ENCODE measurements at regions not wholly inside any gene's neighbourhood (a gene's known extent, or its start where the extent isn't known, plus 50 kb on each side); places are given as distances from the start of the nearest gene placed in this dataset.

GRCh38 chr6:47094241-47094925 is 52.3 kb upstream of the ADGRF1 start:
- Histone ChIP-seq H3K4me1 (ENCODE audit: low read depth) (no peaks in the 10 kb centered on the region), H3K27ac (no peak overlapping the region), H3K4me3 (no peak overlapping the region), H3K36me3 (no peaks in the 10 kb centered on the region), H3K9me3 (ENCODE audit: low read depth) (no peaks in the 10 kb centered on the region), H3K27me3 (no peaks in the 10 kb centered on the region)
- no peak for TF ChIP-seq CTCF (IDR thresholded peaks at IDR 0.05; ENCODE audit: low read depth, low read length)
- DNase-seq (ENCODE audit: low read depth in 1 of 2, low spot score in 1 of 2) = peak in 1 of 2 donors; percentile 38

DNA sequence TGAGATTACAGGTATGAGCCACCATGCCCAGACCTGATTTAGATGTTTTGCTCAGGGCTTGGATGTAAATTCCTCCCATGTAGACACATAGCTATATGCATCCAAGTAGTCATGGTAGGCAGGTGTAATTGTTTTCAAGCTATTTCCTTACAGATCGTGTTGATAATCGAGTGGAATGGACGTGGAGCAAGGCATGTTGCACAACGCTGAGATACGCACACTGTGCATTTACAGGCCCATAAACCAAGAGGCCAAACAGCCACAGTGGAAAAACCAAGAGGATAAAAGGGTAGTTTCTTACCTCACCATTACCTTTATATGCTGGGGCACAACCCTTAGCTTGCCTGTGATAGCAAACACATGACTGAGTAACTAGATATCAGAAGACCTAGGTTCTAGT is 51.0 kb upstream of the ADGRF1 start:
- no peak for DNase-seq (ENCODE audit: low read depth in 1 of 2, low spot score in 1 of 2)
- H3K27me3 ChIP-seq = no peaks in the 10 kb centered on the region
- H3K4me1 ChIP-seq (ENCODE audit: low read depth) = no peaks in the 10 kb centered on the region
- H3K9me3 ChIP-seq (ENCODE audit: low read depth) = no peaks in the 10 kb centered on the region
- no peak overlapping the region for H3K27ac ChIP-seq
- no peak for TF ChIP-seq CTCF (IDR thresholded peaks at IDR 0.05; ENCODE audit: low read depth, low read length)
- H3K36me3 ChIP-seq = no peaks in the 10 kb centered on the region
- H3K4me3 ChIP-seq = no peak overlapping the region

- no peaks in the 10 kb centered on the region for H3K36me3 ChIP-seq
- no peak overlapping the region for H3K27ac ChIP-seq
- no peak overlapping the region for H3K4me3 ChIP-seq
- TF ChIP-seq CTCF (IDR thresholded peaks at IDR 0.05; ENCODE audit: low read depth, low read length) = no peak
- no peaks in the 10 kb centered on the region for H3K4me1 ChIP-seq (ENCODE audit: low read depth)
- no peaks in the 10 kb centered on the region for H3K9me3 ChIP-seq (ENCODE audit: low read depth)
- no peaks in the 10 kb centered on the region for H3K27me3 ChIP-seq
- DNase-seq (ENCODE audit: low read depth in 1 of 2, low spot score in 1 of 2) = peak in 1 of 2 donors; percentile 43
These were observed 49.9 kb upstream of the ADGRF1 start for GRCh38 chr6:47091886-47092668.

All from cardiac muscle cell (in vitro differentiated cells and primary cell).